ENCODE measurements at regions not wholly inside any gene's neighbourhood (a gene's known extent, or its start where the extent isn't known, plus 50 kb on each side); places are given as distances from the start of the nearest gene placed in this dataset.

DNA sequence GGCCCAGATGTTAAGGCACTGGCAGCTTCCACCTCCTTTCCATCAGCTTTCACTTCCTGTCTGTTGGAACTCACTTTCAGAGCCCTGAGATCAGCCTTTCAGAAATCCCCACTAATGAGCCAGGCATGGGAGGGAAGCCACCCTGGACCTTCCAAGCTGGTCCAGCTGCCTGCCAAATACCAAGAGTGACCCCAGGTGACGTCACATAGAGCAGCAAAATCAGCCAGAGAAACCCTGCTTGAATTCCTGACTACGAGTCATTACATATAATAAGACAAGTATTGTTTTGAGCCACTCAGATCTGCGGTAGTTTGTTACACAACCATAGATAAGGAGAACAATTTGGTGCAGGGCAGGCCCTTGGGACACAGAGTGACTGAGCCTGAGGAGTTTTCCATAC is 556.0 kb upstream of the JAG1 start:
- intact Hi-C loops (cut with micrococcal nuclease; ENCODE audit: unreplicated experiment), result no loop called here
- ATAC-seq (peak; percentile 53), FAIRE-seq (no peak), DNase-seq (ENCODE audit: low read depth, low spot score) (no peak)
- H3K36me3 ChIP-seq (ENCODE audit: control insufficient read depth in 2 of 2, insufficient read depth in 2 of 2, low read length in 1 of 2), result no peaks in the 10 kb centered on the region
- H2AFZ ChIP-seq (ENCODE audit: control insufficient read depth, low read depth, low read length), result no peak overlapping the region; the same call in 1 of the 2 replicates
- 27% methylated on average over 3 of the region's 3 CpGs for WGBS (ENCODE audit: insufficient coverage, insufficient replicate concordance, low lambda C conversion rate, missing lambda C conversion rate)
- H4K20me1 ChIP-seq (ENCODE audit: control insufficient read depth, insufficient read depth), result no peaks in the 10 kb centered on the region
- SMC1A ChIA-PET (ENCODE audit: uncharacterized antibody, unreplicated experiment), result interaction anchor here (0.8 kb wide), 1 partner anchor 10 kb away, joined by 4 read pairs; no protein-coding TSS in a partner anchor
- H3K27ac ChIP-seq (ENCODE audit: control insufficient read depth, insufficient read depth), result no peak overlapping the region
- no peak overlapping the region for H3K4me3 ChIP-seq
- peaks cover 11% of the 10 kb centered on the region for H3K4me1 ChIP-seq (ENCODE audit: control insufficient read depth, insufficient read depth, low read length)
- no peak overlapping the region for H3K4me2 ChIP-seq (ENCODE audit: control insufficient read depth, insufficient read depth)
- H3K27me3 ChIP-seq (replicated peaks in 1 of 2; ENCODE audit: control insufficient read depth in 2 of 2, insufficient read depth in 2 of 2, low read length in 1 of 2), result no peaks in the 10 kb centered on the region
- POLR2A ChIA-PET, result no interaction called here
- no peaks in the 10 kb centered on the region for H3K9me3 ChIP-seq (replicated peaks; ENCODE audit: control insufficient read depth, insufficient read depth, low read length)
- RAD21 ChIA-PET (ENCODE audit: unreplicated experiment), result no interaction called here
- CTCF ChIA-PET, result interaction anchor here (1.1 kb wide), 1 partner anchor 17 kb away, joined by 4 read pairs; no protein-coding TSS in a partner anchor
- H3K9ac ChIP-seq (ENCODE audit: control insufficient read depth, insufficient read depth, low read length), result no peak overlapping the region
- H3K79me2 ChIP-seq (ENCODE audit: control insufficient read depth, insufficient read depth, low read length), result no peaks in the 10 kb centered on the region
- BruUV-seq (replicated peaks), result no TSS peak
- in situ Hi-C loops (cut with MboI), result no loop called here
- TF ChIP-seq IRF4 (IDR thresholded peaks at IDR 0.05; ENCODE audit: low read depth, low read length) (0 out of 2 replicates have a peak, but pooled peaks have one; percentile 16), STAT3 (IDR thresholded peaks at IDR 0.05; ENCODE audit: low read depth, low read length) (no peak), CREB1 (IDR thresholded peaks at IDR 0.05; ENCODE audit: low read depth) (0 out of 2 replicates have a peak, but pooled peaks have one; percentile 24), TAF1 (IDR thresholded peaks at IDR 0.05; ENCODE audit: borderline replicate concordance, low read depth, low read length) (no peak), IKZF2 (IDR thresholded peaks at IDR 0.05) (peak; percentile 20 to 49; a peak in 3 of 4 replicates), BCL11A (IDR thresholded peaks at IDR 0.05; ENCODE audit: low read depth, low read length) (0 out of 2 replicates have a peak, but pooled peaks have one; percentile 34), MTA2 (IDR thresholded peaks at IDR 0.05; ENCODE audit: low read depth) (peak; percentile 32; the same call in 1 of the 2 replicates), IKZF1 (conservative IDR thresholded peaks at IDR 0.05) (peak; percentile 54), SRF (IDR thresholded peaks at IDR 0.05; ENCODE audit: low read depth in 2 of 2, low read length in 2 of 2) (no peak), ZNF217 (IDR thresholded peaks at IDR 0.05) (no peak), RBBP5 (conservative IDR thresholded peaks at IDR 0.05) (no peak), EED (IDR thresholded peaks at IDR 0.05; ENCODE audit: low read depth) (peak; percentile 52; the same call in 1 of the 2 replicates), ATF7 (IDR thresholded peaks at IDR 0.05; ENCODE audit: low read depth) (peak; percentile 79), RUNX3 (IDR thresholded peaks at IDR 0.05; ENCODE audit: low read length) (0 out of 2 replicates have a peak, but pooled peaks have one; percentile 7), SMC3 (IDR thresholded peaks at IDR 0.05; ENCODE audit: borderline replicate concordance, low read length) (no peak)
- TF ChIP-seq, protein P1, sequence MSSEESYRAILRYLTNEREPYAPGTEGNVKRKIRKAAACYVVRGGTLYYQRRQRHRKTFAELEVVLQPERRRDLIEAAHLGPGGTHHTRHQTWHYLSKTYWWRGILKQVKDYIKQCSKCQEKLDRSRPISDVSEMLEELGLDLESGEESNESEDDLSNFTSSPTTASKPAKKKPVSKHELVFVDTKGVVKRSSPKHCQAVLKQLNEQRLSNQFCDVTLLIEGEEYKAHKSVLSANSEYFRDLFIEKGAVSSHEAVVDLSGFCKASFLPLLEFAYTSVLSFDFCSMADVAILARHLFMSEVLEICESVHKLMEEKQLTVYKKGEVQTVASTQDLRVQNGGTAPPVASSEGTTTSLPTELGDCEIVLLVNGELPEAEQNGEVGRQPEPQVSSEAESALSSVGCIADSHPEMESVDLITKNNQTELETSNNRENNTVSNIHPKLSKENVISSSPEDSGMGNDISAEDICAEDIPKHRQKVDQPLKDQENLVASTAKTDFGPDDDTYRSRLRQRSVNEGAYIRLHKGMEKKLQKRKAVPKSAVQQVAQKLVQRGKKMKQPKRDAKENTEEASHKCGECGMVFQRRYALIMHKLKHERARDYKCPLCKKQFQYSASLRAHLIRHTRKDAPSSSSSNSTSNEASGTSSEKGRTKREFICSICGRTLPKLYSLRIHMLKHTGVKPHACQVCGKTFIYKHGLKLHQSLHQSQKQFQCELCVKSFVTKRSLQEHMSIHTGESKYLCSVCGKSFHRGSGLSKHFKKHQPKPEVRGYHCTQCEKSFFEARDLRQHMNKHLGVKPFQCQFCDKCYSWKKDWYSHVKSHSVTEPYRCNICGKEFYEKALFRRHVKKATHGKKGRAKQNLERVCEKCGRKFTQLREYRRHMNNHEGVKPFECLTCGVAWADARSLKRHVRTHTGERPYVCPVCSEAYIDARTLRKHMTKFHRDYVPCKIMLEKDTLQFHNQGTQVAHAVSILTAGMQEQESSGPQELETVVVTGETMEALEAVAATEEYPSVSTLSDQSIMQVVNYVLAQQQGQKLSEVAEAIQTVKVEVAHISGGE (CRISPR knock-in tag; IDR thresholded peaks at IDR 0.05), result no peak
- TF ChIP-seq, protein P2, sequence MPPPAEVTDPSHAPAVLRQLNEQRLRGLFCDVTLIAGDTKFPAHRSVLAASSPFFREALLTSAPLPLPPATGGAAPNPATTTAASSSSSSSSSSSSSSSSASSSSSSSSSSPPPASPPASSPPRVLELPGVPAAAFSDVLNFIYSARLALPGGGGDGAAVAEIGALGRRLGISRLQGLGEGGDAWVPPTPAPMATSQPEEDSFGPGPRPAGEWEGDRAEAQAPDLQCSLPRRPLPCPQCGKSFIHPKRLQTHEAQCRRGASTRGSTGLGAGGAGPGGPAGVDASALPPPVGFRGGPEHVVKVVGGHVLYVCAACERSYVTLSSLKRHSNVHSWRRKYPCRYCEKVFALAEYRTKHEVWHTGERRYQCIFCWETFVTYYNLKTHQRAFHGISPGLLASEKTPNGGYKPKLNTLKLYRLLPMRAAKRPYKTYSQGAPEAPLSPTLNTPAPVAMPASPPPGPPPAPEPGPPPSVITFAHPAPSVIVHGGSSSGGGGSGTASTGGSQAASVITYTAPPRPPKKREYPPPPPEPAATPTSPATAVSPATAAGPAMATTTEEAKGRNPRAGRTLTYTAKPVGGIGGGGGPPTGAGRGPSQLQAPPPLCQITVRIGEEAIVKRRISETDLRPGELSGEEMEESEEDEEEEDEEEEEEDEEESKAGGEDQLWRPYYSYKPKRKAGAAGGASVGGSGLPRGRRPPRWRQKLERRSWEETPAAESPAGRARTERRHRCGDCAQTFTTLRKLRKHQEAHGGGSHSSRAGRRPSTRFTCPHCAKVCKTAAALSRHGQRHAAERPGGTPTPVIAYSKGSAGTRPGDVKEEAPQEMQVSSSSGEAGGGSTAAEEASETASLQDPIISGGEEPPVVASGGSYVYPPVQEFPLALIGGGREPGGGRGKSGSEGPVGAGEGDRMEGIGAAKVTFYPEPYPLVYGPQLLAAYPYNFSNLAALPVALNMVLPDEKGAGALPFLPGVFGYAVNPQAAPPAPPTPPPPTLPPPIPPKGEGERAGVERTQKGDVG (CRISPR knock-in tag; IDR thresholded peaks at IDR 0.05), result no peak
- TF ChIP-seq, protein P3, sequence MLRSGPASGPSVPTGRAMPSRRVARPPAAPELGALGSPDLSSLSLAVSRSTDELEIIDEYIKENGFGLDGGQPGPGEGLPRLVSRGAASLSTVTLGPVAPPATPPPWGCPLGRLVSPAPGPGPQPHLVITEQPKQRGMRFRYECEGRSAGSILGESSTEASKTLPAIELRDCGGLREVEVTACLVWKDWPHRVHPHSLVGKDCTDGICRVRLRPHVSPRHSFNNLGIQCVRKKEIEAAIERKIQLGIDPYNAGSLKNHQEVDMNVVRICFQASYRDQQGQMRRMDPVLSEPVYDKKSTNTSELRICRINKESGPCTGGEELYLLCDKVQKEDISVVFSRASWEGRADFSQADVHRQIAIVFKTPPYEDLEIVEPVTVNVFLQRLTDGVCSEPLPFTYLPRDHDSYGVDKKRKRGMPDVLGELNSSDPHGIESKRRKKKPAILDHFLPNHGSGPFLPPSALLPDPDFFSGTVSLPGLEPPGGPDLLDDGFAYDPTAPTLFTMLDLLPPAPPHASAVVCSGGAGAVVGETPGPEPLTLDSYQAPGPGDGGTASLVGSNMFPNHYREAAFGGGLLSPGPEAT (IDR thresholded peaks at IDR 0.05; ENCODE audit: low read depth), result no peak; the same call in 1 of the 2 replicates

Measured in GM12878 (cell line).